ENCODE measurements at regions not wholly inside any gene's neighbourhood (a gene's known extent, or its start where the extent isn't known, plus 50 kb on each side); places are given as distances from the start of the nearest gene placed in this dataset.

DNA sequence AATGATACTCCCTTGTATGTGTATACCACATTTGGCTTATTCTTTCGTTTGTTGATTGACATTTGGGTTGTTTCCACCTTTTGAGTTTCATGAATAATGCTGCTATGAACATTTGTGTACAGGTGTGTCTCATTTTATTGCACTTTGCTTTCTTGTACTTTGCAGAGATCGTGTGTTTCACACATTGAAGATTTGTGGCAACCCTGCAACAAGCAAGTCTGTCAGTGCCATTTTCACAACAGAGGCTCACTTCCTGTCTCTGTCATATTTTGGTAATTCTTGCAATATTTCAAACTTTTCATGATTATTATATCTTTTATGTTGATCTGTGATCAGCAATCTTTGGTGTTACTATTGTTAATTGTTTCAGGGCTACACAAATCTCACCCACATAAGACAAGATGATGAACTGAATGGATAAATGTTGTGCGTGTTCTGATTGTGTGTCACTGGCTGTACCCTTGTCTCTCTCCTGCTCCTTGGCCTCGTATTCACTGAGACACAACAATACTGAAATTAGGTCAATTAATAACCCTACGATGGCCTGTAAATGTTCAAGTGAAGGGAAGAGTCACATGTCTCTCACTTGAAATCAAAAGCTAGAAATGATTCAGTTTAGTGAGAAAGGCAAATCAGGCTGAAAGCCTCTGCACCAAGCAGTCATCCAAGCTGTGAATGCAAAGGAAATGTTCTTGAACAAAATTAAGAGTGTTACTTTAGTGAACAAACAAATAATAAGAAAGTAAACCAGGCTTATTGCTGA, 133.6 kb upstream of the JCAD start:
- TF ChIP-seq, protein P1, sequence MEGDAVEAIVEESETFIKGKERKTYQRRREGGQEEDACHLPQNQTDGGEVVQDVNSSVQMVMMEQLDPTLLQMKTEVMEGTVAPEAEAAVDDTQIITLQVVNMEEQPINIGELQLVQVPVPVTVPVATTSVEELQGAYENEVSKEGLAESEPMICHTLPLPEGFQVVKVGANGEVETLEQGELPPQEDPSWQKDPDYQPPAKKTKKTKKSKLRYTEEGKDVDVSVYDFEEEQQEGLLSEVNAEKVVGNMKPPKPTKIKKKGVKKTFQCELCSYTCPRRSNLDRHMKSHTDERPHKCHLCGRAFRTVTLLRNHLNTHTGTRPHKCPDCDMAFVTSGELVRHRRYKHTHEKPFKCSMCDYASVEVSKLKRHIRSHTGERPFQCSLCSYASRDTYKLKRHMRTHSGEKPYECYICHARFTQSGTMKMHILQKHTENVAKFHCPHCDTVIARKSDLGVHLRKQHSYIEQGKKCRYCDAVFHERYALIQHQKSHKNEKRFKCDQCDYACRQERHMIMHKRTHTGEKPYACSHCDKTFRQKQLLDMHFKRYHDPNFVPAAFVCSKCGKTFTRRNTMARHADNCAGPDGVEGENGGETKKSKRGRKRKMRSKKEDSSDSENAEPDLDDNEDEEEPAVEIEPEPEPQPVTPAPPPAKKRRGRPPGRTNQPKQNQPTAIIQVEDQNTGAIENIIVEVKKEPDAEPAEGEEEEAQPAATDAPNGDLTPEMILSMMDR (conservative IDR thresholded peaks at IDR 0.05; ENCODE audit: low read length): no peak
- TF ChIP-seq EZH2phosphoT487 (IDR thresholded peaks at IDR 0.05; ENCODE audit: borderline replicate concordance, low read depth, low read length): no peak
- POLR2A ChIA-PET: no interaction called here
- Histone ChIP-seq H3K4me2 (ENCODE audit: low read length) (no peak overlapping the region), H3K79me2 (ENCODE audit: insufficient read depth, low read depth, low read length) (no peaks in the 10 kb centered on the region), H3K9me3 (ENCODE audit: low read length) (no peaks in the 10 kb centered on the region), H3K36me3 (ENCODE audit: insufficient read depth, low read length) (no peaks in the 10 kb centered on the region), H3K9me2 (ENCODE audit: insufficient read depth, low read length) (no peaks in the 10 kb centered on the region), H3K4me3 (ENCODE audit: low read depth, low read length, poor library complexity, severe bottlenecking) (no peak overlapping the region), H3K27ac (ENCODE audit: low read depth, low read length, poor library complexity, severe bottlenecking) (no peak overlapping the region), H4K20me1 (ENCODE audit: insufficient read depth, low read length) (no peaks in the 10 kb centered on the region), H2AFZ (ENCODE audit: low read length) (no peak overlapping the region), H3K4me1 (ENCODE audit: insufficient read depth, low read length, poor library complexity, severe bottlenecking) (no peaks in the 10 kb centered on the region)
- no peak for DNase-seq (ENCODE audit: low spot score)
- intact Hi-C loops (cut with micrococcal nuclease; ENCODE audit: unreplicated experiment): no loop called here
- CTCF ChIA-PET (ENCODE audit: unreplicated experiment): no interaction called here
- BruUV-seq (replicated peaks): no TSS peak

DNA sequence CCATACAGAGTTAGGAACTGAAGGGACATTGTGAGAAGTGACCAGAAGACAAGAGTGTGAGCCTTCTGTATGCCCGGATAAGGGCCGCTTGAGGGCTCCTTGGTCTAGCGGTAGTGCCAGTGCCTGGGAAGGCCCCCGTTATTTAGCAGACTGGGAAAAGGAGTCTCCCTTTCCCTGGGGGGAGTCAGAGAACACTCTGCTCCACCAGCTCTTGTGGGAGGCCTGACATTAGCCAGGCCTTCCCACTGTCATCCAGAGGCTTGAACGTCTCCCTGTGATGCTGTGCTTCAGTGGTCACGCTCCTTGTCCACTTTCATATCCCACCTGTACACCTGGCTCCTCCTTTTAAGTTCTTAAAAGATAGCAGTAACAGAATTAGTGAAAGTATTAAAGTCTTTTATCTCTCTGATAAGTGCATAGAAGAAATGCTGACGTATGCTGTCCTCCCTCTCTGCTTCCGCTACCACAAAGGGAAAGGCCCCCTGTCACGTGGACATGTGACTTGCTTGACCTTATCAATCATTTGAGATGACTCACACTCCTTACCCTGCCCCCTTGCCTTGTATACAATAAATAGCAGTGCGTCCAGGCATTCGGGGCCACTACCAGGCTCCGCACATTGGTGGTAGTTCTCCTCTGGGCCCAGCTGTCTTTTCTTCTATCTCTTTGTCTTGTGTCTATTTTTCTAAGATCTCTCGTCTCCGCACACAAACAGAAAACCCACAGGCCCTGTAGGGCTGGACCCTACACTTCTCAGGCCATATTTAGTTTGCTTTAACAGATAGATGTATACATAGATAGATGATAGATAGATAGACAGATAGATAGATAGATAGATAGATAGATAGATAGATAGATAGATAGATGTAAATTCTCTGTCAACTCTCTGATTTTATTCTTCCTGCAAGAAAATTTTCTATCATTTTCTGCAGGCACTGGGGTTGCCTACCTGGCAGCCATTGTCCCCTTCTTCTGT, 131.5 kb upstream of the JCAD start:
- DNase-seq (ENCODE audit: low spot score): no peak
- no peak overlapping the region for H3K4me2 ChIP-seq (ENCODE audit: low read length)

More for the DNA sequence above, 131.5 kb upstream of the JCAD start:
- TF ChIP-seq, protein P1 (conservative IDR thresholded peaks at IDR 0.05; ENCODE audit: low read length): no peak
- TF ChIP-seq EZH2phosphoT487 (IDR thresholded peaks at IDR 0.05; ENCODE audit: borderline replicate concordance, low read depth, low read length): no peak
- POLR2A ChIA-PET: interaction anchor here (0.7 kb wide), 1 partner anchor 14 kb away, joined by 3 read pairs; no protein-coding TSS in a partner anchor
- CTCF ChIA-PET (ENCODE audit: unreplicated experiment): no interaction called here
- Histone ChIP-seq H3K4me1 (ENCODE audit: insufficient read depth, low read length, poor library complexity, severe bottlenecking) (no peaks in the 10 kb centered on the region), H3K79me2 (ENCODE audit: insufficient read depth, low read depth, low read length) (no peaks in the 10 kb centered on the region), H3K4me3 (ENCODE audit: low read depth, low read length, poor library complexity, severe bottlenecking) (no peak overlapping the region), H3K9me3 (ENCODE audit: low read length) (no peaks in the 10 kb centered on the region), H3K36me3 (ENCODE audit: insufficient read depth, low read length) (no peaks in the 10 kb centered on the region), H2AFZ (ENCODE audit: low read length) (no peak overlapping the region), H4K20me1 (ENCODE audit: insufficient read depth, low read length) (no peaks in the 10 kb centered on the region), H3K9me2 (ENCODE audit: insufficient read depth, low read length) (no peaks in the 10 kb centered on the region), H3K27ac (ENCODE audit: low read depth, low read length, poor library complexity, severe bottlenecking) (no peak overlapping the region)
- intact Hi-C loops (cut with micrococcal nuclease; ENCODE audit: unreplicated experiment): no loop called here
- no TSS peak for BruUV-seq (replicated peaks)
